Astrocyte of the hippocampus (primary cell): ENCODE measurements at regions not wholly inside any gene's neighbourhood (a gene's known extent, or its start where the extent isn't known, plus 50 kb on each side); places are given as distances from the start of the nearest gene placed in this dataset.

ENCODE experiments used
- DNase-seq: peaks from one replicate; pipeline ENCODE4 v3.0.0; 2011; ENCODE audit warnings: low read depth, low spot score

GRCh38 chr18:30544141-30544540 is 498.4 kb downstream of the DSC3 start:
- DNase-seq, result no peak

- DNase-seq, result no peak
Observed at GRCh38 chr18:30533716-30534115, 508.8 kb downstream of the DSC3 start.

- no peak for DNase-seq
Observed at GRCh38 chr18:30527917-30528316, 514.6 kb downstream of the DSC3 start.

- DNase-seq, result no peak
Observed at GRCh38 chr18:30527226-30527625, 515.3 kb downstream of the DSC3 start.

- no peak for DNase-seq
Observed at GRCh38 chr18:30522288-30522929, 520.1 kb downstream of the DSC3 start.

- no peak for DNase-seq
Observed at GRCh38 chr18:30514059-30514458, 528.5 kb downstream of the DSC3 start.

GRCh38 chr18:30512872-30513271 is 529.7 kb downstream of the DSC3 start:
- DNase-seq, result no peak

GRCh38 chr18:30510882-30511281 is 531.7 kb downstream of the DSC3 start:
- DNase-seq, result no peak

GRCh38 chr18:30501594-30501993 is 540.9 kb downstream of the DSC3 start:
- DNase-seq, result no peak

- DNase-seq, result no peak
Observed at GRCh38 chr18:30500240-30500945, 542.1 kb downstream of the DSC3 start.

GRCh38 chr18:30499721-30500120 is 542.8 kb downstream of the DSC3 start:
- no peak for DNase-seq

GRCh38 chr18:30492552-30493129 is 549.9 kb downstream of the DSC3 start:
- DNase-seq, result no peak

- DNase-seq, result no peak
Observed at GRCh38 chr18:30491815-30492551, 550.6 kb downstream of the DSC3 start.

- no peak for DNase-seq
Observed at GRCh38 chr18:30489890-30490643, 552.5 kb downstream of the DSC3 start.

- DNase-seq, result peak; percentile 54
Observed at GRCh38 chr18:30487962-30488361, 554.6 kb downstream of the DSC3 start.

GRCh38 chr18:30486856-30487255 is 555.7 kb downstream of the DSC3 start:
- peak; percentile 66 for DNase-seq

- no peak for DNase-seq
Observed at GRCh38 chr18:30485078-30485477, 557.5 kb downstream of the DSC3 start.

GRCh38 chr18:30481871-30482270 is 560.7 kb downstream of the DSC3 start:
- DNase-seq, result no peak

- DNase-seq, result no peak
Observed at GRCh38 chr18:30469091-30469490, 573.5 kb downstream of the DSC3 start.

- no peak for DNase-seq
Observed at GRCh38 chr18:30465096-30465495, 577.4 kb downstream of the DSC3 start.

GRCh38 chr18:30457156-30457555 is 585.4 kb downstream of the DSC3 start:
- DNase-seq, result no peak

- DNase-seq, result no peak
Observed at GRCh38 chr18:30455741-30456140, 586.8 kb downstream of the DSC3 start.
